ENCODE measurements at regions not wholly inside any gene's neighbourhood (a gene's known extent, or its start where the extent isn't known, plus 50 kb on each side); places are given as distances from the start of the nearest gene placed in this dataset.

DNA sequence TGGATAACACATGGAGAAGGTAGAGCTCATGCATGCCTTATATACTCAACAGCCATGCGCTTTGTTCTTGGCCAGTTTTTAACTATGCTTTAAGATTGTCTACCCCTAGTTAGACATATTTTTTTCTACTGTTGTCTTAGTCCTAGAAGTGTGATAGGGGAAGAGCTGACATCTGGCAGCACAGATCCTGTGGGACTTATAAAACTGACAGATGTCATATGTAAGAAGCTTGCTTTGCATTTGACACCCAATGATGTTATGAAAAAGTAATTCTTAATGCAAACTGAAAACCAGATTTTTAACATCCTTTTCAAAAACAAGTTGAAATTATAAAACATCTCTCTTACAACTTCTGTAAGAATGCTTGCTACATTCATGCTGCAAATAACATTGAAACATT, 715.9 kb upstream of the LRRN3 start:
- TF ChIP-seq, protein P1, sequence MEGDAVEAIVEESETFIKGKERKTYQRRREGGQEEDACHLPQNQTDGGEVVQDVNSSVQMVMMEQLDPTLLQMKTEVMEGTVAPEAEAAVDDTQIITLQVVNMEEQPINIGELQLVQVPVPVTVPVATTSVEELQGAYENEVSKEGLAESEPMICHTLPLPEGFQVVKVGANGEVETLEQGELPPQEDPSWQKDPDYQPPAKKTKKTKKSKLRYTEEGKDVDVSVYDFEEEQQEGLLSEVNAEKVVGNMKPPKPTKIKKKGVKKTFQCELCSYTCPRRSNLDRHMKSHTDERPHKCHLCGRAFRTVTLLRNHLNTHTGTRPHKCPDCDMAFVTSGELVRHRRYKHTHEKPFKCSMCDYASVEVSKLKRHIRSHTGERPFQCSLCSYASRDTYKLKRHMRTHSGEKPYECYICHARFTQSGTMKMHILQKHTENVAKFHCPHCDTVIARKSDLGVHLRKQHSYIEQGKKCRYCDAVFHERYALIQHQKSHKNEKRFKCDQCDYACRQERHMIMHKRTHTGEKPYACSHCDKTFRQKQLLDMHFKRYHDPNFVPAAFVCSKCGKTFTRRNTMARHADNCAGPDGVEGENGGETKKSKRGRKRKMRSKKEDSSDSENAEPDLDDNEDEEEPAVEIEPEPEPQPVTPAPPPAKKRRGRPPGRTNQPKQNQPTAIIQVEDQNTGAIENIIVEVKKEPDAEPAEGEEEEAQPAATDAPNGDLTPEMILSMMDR (IDR thresholded peaks at IDR 0.05): no peak
- no peak for TF ChIP-seq POLR2A (IDR thresholded peaks at IDR 0.05)

All from body of pancreas (tissue), 4 donors.